HG03139 (cell line): ENCODE measurements at regions not wholly inside any gene's neighbourhood (a gene's known extent, or its start where the extent isn't known, plus 50 kb on each side); places are given as distances from the start of the nearest gene placed in this dataset.

Source experiments
- ATAC-seq: cut with Tn5 transposase; IDR thresholded peaks from one replicate; pipeline ENCODE4 v1.9.1; 2021; ENCODE audit not compliant: unreplicated experiment

DNA sequence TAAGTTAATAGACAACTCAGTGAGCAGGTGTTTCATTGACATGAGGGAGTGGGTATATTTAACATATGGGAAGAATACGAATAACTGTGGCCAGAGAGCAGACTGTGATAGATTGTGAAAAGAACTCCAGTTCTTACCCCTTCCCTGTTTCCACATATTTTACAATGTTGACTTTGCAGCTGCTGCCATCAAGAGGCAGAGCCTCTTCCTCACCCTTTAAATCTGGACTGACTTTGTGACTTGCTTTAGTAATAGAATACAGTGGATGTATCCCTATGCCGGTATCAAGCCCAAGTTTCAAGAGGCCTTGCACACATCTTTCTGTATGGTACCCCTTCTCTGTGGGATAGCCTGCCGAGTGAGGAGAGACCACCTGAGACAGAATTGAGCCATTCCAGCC, 356.7 kb downstream of the ETNK1 start:
- no peak for ATAC-seq

DNA sequence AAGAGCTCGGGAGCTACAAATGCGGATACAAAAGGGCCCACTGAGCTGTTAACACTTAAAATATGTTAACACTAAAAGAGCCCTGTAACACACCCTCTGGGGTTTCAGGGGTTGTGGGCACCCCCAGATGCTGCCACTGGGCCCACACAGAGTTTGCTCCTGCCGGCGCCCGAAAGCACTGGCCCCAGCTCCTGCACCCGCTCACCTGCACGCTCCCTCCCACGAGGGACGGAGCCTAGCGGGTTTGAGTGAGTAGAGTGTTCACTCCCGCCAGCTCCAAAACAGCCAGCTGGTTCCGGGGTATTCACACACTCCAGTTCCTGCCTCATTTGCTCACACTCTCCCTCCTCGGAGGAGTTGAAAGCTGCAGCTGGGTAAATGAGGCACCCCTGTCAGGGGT, 357.7 kb downstream of the ETNK1 start:
- ATAC-seq, result no peak

DNA sequence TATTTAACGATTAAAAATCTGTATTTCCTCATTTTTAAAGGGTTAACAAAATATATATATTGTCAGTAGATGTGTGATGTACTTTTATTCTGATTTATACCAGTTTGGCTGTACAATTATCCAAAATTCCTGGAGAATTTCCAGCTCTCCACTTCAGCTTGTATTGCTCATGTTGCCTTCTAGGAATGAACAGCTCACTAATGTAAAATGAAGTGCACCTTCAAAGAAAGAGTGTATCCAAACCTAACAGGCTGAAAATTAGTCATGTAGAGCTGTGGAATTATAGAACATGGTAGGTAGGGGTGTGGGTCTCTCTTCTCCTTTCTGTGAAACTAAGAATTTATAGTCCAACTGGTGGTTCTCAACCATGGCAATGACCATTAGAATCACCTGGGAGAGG, 362.0 kb downstream of the ETNK1 start:
- ATAC-seq, result no peak

DNA sequence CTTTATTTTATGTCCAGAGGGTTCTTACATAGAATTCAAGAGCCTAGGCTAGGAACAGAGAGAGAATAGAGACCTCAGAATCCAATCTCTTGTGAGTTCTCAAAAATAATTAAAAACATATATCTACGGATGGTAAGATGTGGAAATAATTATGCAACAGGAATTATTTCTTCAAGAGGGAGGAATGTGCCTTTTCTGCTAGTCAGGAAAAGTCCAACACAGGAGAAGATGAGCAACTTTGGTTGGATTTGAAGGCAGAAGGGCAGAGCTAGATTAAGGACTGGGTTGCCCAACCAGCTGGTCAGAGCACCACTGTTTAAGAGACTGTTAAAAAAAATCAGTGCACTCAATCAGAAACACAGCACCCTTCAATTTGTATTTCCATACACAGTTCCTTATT, 365.5 kb downstream of the ETNK1 start:
- ATAC-seq, result no peak

DNA sequence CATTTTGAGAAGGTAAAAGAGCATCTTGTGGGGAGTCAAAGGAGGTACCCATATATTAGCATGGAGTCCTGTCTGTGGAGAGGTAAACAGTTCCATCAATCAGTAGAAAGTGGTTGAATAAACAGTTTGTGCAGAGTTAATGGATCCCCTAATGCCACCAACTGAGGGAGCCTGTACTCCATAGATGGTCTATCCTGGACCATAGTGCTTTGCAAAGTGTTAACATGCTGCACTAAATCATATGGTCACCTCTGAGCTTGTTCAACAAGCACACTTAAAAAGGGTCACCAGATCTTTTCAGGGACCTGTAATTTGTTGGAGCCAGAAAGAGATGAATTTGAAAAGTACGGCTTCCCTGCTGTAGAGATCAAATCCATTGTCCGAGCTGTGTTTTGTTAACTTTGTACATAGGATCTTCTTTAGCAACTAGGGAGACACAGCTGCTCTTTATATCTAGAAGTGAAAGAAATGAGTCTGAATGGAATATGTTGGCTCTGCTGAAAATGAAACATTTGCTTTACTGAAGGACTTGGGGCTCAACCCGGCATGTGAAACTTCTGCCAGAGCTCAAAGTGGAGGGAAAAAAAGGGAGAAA, 366.4 kb downstream of the ETNK1 start:
- no peak for ATAC-seq

DNA sequence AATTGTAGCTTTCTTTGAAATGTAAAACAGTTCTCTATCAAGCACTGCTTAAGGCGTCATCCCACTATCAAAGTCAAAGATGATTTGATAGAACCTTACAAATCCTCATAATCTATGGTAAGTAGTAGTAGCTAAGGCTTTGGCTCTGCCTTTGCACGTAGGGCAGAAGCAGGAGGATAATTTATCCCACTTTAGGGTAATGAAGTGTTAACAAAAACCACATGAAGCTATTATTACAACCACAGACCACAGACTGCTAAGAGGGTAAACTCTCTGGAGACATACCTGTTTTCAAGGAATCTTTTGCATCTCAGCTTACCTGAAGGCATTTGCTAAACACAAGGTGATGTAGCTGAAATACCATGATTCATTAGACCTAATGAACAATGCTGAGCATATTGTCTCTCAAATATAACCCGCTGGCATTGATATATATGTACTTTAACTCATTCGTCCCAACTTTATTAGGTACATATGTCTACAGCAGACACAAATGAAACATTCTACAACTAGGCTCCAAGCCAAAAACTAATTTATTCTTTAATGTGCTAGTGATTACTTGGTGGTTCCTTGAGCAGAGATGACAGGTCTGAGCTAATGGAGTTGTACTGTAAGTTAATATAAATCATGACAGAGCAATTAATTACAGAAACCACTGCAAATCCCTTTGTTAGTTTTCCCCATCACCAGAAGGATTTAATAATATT, 368.8 kb downstream of the ETNK1 start:
- no peak for ATAC-seq

DNA sequence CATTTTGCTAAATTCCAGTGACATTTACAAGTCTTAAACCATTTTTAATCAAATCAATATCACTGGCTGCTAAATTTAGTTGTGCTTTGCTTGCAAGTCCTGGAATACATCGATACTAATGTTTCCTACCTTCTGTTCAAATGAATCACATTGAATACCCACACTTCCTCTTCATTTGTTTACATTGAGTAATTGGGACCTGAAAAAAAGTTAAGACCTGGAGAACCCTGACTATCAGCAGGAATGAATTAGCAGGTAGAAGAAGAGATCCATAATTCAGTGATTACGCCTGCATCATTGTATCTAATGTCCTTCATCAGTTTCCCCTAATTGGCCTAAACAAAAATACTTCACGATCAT, 369.3 kb downstream of the ETNK1 start:
- ATAC-seq, result no peak

DNA sequence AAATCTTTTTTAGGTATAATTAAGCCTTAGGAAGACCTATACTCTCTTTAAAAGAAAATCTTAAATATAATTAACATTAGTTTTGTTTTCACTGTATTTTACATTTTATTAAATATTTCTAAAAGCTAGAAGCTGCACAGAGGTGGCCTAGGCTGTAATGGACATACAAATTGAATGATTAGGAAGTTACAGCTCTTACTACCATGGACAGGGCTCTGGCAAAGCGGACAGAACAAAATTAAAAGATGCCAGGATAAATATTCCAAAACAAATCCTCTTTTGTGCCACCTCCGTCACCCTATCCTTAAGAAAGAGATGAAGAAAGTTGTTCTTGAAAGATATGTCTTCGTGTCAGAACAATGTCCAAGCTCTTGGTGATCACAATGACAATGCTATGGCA, 376.5 kb downstream of the ETNK1 start:
- no peak for ATAC-seq

DNA sequence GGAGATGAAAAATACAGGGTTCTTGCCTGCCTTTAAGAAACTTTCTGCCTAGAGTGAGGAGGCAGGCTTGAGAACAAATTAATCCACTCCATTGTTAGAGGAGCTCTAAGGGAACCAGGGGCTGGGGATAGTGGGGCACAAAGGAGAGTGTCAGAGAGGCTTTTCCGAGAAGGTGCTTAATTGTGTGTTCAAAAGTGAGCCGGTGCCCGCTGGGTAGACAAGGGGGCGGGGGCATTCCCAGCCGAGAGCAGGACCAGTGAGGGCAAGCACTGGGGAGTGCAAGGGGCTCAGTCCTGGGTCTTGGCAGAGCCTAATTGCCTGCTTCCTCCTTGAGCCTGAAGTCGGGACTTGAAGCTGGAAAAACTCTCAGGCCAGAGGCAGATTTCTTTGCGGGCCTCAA, 377.4 kb downstream of the ETNK1 start:
- ATAC-seq, result no peak

DNA sequence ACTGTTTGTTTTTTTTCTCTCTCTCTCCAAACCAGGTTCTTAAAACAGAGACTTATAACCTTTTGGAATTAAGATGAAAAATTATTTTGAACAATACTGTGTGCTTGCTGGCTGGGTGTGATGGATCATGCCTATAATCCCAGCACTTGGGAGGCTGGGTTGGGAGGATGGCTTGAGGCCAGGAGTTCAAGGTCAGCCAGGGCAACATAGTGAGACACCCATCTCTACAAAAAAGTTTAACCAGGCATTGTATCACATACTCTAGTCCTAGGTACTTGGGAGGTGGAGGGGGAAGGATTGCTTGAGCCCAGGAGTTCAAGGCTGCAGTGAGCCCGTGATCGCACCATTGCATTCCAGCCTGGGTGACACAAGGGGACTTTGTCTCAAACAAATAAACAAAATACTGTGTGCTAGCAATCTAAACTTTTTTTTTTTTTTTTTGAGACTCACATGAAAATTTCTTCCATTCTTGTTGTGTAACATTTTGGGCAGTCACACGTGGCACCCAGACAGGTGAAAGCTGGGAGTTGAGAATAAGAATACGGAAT, 379.6 kb downstream of the ETNK1 start:
- no peak for ATAC-seq

DNA sequence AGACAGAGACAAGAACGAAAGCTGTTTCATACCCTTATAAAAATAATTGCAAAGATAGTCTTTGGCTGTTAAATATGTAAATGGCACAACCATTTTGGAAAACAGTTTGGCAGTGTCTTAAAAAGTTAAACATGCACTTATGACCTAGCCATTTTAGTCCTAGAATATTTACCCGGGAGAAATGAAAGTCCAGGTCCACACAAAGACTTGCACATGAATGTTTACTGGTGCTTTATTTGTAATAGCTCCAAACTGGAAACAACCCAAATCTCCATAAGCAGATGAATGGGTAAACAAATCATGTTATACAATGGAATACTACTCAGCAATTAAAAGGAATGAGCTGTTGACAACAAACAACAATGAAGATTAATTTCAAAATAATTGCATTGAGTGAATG, 380.4 kb downstream of the ETNK1 start:
- ATAC-seq, result no peak

DNA sequence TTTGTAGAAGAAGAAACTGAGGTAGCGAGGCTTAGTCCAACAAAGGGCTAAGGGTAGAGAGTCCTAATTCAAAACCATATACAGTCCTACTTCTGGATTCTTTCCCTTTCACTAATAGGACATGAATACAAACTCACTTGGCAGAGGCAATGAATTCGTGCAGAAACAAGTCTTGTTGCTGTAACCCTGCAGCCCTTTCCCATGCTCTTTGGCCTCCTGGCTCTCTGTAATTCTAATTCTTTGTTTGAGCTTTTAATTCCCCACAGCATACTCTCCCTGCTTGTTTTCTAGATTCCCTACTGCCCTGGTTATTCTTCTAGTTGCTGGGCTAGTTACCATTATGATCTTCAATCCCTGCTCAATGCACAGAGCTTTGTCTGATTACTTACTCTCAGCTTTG, 381.4 kb downstream of the ETNK1 start:
- no peak for ATAC-seq

DNA sequence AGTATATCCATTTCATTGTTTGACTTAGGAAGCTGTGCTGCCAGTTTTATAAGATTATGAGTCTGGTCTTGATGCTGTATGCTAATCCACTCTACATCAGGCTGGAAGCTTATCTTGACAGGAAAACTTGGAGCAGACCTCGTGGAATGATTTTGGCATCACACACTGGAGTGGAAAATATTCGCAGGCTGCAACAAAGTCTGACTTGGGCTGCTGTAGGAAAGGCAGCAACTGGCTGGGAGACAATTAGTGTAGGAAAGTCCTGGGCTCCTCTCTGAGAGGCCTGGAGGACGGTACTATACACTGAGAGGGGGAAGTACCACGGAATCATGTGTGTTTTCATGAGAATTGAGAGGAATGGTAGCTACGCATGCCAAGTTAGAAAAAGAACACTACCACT, 383.7 kb downstream of the ETNK1 start:
- ATAC-seq, result no peak

DNA sequence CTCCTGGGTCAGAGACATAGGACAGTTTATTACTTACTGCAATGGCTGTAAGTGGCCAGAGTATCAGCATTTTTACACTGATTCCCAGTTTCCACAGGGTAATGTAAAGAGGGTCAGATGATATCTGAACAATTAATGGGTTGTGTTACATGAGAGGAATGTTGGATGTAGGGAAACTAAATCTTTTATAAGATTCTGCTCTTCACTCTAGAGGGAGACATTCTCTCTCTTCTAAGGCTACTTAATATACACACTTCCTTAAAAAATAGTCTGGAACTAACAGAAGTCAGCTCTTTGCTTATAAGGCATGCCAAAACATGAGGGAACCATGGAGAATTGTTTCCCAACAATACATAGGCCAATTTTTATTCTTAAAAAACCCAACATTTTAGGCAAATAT, 389.8 kb downstream of the ETNK1 start:
- no peak for ATAC-seq

DNA sequence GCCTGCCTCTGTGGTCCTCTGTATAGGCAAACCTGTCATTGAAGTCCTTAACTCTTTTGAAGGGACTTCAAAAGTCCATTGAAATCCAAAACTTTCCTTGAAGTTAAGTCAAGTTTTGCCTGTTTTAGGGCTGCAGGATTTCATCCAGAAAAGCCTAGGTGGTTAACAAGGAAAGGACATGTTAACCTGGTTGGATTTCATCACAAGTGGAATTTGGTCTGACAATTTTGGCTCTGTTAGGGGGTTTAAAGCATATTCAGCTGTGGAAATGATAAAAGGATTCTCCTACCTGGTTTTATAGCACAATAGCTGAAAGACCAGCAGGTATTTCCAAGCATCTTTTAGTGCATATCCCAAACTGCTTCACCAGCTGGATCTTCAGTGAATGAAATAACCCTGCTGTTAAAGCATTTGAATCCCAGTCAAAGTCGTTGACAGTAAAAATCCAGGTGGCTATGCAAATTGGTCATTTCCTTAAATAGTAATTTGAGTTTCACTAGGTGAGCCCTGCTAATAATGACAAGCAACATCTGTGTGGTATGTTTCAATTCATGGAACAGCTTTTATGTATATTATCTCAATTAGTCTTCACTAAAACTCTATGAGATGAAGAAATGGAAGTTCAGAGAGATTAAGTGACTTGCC, 400.5 kb downstream of the ETNK1 start:
- ATAC-seq, result no peak

DNA sequence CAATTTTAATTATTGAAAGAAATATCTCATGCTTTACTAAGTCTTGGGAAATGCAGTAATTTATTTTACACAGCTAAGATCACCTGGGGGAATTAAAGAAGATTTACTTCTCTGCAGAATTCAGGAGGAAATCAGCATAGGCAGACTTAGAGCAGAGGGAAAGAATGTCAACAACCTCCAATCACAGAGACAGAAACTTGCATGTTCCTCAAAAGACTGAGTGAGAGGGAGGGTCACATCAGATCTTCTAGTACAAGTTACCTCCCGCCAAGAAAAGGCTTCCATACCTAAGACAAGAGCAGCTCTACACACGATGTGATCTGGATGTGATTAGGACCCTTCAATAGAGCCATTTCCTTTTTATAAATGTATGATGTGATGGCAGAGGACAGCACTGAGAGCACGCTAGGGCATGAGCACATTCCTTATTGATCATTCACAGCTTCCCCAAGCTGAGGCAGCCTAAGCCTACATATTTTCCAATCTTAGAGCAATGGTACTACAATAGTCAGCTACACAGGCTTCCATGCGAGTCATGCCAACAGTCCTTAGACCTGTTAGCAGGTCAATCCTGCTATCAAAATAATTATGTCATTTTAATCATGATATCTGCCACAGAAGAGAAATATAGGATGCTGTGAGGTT, 403.3 kb downstream of the ETNK1 start:
- ATAC-seq, result no peak

DNA sequence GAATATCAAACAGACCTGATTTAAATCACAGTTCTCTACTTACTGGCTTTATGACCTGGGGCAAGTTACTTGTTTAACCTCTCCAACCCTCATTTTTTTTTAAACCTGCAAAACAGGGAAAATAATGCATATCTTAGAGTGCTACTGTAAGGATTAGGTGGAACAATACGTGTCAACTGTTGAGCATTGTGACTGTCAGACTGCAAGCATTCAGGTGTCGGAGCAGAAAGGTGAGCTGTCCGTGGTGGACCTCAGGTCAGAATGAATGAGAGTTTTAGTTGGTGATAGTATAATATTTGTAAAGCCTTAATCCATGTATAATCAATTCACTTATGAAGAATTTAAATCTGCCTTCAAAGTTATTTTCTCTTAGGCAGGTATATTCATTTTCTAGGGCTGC, 404.2 kb downstream of the ETNK1 start:
- ATAC-seq, result no peak

DNA sequence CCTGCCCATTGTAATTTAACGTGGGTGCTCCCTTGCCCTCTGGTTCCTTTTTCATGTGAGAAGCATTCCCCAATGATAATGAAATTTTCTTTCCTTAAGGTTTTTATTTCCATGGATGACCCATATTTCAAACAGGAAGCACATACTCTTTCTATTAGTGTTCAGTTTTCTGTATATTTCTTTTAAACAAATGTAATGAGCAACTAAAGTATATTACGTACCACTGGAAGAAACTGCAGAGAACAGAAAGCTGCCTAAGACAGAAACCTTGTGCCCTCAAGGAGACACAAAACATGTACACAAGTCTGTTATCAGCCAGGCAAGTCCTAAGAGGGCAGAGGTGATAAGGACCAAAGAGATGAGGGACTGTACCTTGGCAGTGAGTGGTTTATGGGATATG, 414.9 kb downstream of the ETNK1 start:
- ATAC-seq, result no peak

DNA sequence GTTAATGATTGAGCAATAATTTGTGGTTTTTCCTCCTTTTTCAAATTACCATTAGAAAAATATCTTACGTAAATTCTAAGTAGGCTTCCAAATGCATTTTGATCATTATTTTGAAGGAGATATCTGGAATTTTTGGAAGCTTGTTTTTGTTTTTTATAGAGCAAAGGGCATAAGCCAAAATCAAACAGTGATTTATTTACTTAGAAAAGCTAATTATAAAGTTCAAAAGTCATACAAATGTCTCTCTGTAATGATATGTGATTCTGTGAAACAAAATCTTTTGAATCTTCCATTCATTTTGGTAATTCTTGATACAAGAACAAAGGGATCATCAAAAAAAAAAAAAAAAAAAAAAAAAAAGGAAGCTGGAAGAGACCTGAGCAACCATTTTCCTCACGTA, 416.8 kb downstream of the ETNK1 start:
- ATAC-seq, result no peak

DNA sequence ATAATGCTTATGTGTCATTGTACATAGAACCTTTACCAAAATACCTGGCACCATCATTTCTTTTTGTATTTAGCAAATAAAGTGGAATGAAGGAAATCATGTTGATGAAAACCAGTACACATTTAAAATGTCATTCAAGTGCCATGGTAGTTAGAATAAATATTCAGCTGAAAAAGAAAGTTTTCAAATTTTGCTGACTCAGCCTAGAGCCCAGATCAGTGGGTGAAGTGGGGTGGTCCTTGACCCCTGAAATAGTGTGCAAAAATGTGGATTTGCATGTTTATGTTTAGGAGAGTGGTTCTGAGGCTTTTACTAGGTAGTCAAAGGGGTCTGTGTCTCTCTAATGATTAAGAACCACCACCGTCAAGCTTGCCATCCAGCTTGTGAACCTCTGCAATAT, 418.7 kb downstream of the ETNK1 start:
- no peak for ATAC-seq

DNA sequence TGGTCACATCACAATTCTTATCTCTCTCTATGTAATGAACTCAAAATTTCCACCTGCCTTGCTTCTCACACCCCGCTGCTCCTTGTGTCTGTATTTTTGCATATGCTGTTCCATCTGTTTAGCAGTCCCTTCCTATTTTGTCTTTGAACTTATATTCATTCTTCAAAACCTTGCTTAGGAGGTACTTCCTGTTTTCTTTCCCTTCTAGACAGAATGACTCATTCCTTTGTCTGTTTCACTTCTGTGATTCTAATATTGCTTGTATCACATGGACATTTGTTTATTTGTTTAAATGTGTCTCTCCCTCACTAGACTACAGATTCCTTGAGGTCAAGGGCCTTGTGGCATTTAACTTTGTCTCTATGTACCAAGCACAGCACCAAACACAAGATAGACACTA, 424.2 kb downstream of the ETNK1 start:
- ATAC-seq, result no peak

DNA sequence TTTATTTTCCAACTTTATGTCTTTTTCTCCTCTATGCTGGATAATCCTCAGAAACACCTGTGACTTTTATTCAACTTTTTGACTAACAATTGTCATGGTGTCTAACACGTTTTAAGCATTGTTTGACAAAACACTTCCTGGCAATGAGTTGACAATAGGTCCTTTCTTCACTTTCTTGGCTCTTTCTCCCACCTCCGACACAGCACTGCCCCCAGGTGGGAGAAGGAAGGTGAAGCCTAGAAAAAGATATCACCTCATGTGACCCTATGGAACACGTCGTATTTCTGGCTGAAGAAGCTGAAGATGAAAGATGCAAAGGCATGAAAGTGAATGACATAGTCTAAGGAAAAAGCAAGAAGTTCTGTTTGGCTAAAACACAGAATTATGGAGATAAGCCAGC, 430.0 kb downstream of the ETNK1 start:
- ATAC-seq, result no peak
